NCI-H510A (cell line): ENCODE measurements at regions not wholly inside any gene's neighbourhood (a gene's known extent, or its start where the extent isn't known, plus 50 kb on each side); places are given as distances from the start of the nearest gene placed in this dataset.

Source experiments
- DNase-seq: peaks from one replicate; lab custom pipeline; 2025; lab: John Stamatoyannopoulos, UW

DNA sequence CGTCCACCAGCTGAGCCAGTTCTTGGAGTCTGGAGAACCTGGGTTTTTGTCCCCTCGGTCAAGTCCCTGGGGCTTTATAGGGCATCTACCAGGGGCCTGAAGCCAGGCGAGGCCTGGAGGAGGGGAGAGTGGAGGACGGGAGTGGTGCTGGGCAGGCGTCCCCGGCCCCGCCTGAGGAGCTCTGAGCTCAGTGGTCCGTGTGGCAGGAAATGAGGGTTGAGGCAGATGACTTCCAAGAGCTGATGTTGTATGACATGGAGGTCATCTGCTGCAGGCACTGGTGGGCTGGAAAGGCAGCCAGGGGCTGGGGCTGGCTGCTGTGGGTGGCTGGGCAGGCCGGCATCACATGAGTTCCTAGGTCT is 118.5 kb upstream of the HS6ST1 start:
- no peak for DNase-seq

DNA sequence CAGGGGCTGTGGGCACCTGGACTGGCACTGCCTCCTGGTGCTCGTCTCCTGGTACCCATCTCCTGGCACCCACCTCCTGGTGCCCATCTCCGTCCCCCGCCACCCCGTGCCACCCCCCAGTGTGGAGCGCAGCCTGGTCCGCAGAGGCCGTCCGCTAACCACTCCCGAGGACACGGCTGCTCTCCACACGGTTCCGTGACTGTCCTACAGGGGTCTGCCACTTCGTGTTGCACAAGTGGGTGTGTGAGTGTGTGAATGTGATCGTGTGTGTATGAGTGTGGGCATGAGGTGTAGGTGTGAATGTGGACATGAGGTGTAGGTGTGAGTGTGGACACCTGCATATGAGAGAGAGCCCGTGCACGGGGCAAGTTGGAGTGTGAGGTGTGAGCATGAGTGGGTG is 119.4 kb upstream of the HS6ST1 start:
- no peak for DNase-seq

DNA sequence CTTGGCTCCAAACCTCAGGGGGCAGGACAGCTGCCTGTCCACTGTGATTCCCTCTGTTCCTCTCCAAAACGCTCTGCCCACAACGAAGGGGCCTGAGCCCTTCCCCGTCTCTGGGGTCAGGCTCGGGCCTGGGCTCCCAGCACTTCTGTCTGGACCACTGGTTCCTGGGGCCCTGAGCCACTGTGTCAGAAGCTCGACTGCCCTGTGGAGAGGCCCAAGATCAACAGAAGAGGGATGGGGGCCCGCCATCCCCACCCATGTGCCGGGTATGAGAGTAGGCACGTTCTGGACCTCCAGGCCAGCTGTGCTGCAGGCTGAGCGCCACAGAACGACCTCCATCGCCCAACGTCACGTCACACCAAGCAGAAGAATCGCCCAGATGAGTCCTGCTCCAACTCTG is 119.9 kb upstream of the HS6ST1 start:
- no peak for DNase-seq

DNA sequence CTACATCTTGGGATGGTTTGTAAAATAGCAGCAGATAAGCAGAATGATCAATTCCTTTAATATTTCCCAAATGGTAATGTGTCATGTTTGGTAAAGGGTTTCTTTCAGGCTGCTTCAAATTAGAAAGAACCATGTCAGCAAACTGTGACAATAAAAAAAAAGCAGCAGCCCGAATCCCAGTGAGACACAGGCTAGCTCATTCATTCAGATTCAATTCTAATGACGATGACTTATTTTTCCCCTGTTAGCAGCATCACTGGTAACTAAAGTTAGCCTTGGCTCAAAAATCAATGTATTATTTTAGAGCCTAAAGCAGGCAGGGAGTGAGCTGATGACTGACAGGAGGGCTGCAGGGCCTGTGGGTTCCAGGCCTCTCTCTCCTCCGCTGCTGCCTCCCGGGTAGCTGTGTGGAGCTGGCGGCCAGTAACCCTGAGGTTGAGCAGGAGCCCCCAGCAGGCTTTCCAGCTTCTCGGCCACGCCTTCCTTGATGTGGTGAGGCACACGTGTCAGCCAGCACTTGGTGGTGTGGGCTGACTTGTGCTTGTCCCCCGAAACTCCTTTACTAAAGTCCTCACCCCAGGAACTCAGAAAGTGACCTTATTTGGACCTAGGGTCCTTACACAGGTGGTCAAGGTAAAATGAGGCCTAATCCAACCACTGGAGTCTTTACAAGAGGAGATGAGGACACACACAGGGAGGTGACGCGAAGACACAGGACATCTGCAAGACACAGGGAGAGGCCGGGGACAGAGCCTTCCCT is 120.5 kb upstream of the HS6ST1 start:
- no peak for DNase-seq

DNA sequence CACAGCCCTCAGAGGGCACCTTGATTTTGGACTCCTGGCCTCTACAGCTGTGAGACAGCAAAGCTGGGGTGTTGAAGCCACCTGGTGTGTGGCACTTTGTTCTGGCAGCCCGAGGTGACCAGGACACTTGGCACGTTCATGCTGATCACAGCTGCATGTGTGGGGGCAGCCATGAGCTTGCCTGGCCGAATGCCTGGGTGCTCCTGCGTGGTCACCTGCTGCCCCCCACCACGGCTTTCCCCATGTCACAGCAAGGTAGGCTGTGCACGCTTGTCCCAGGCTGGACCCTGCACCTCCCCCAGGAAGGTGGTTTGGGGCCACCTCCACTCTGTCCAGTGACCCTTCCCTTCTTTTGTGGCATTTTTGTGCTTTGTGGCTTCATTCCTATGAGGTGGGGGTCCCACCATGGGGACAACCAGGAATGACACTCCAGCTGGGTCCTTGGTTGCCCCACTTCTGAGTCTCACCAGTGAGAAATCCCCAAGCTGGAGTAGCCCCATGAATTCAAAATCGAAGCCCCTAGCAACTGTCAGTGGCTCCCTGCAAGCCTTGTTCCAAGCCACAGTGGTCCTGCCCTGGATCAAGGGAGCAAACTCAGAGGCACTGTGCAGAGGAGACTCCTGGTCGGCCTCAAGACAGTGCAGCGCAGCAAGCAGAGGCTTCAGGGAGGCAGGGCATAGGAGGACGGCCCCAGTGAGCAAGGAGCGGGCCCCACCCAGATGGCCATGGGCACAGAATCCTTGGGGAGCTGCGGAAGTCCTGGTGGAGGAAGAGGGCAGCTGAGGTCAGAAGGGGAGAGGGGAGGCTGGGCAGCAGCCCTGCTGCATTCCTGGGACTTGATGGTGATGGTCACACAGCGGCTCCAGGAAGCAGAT is 121.4 kb upstream of the HS6ST1 start:
- no peak for DNase-seq

DNA sequence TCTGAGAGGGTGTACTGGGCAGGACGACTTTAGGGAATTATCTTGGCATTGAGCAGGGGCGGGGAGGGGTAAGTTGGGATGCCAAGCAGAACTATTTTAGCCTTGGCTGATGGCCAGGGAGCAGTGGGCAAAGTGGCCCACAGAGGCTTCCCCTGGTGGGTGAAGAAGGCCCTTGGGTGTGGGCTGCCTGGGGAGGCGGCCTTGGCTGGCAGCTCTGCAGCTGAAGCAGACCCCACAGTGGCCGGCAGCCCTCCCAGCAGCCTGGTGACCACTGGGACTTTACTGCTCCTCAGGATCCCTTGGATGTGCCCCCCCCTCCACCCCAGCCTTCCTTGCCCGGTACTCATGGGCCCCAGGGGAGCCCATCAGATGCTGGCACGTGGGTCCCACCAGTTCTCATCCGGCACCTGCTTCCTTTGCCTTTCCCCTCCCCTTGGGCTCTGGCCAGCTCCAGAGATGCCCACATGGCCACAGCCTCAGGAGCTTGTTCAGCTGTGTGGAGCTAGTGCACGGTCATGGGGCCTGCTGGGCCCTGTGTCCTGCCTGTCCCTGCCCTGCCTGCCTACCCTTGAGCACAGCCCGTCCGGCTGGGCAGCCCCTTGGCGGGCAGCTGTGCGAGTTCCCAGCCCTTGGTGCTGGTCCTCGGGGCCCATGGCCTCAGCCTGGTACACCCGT is 122.1 kb upstream of the HS6ST1 start:
- DNase-seq = no peak

DNA sequence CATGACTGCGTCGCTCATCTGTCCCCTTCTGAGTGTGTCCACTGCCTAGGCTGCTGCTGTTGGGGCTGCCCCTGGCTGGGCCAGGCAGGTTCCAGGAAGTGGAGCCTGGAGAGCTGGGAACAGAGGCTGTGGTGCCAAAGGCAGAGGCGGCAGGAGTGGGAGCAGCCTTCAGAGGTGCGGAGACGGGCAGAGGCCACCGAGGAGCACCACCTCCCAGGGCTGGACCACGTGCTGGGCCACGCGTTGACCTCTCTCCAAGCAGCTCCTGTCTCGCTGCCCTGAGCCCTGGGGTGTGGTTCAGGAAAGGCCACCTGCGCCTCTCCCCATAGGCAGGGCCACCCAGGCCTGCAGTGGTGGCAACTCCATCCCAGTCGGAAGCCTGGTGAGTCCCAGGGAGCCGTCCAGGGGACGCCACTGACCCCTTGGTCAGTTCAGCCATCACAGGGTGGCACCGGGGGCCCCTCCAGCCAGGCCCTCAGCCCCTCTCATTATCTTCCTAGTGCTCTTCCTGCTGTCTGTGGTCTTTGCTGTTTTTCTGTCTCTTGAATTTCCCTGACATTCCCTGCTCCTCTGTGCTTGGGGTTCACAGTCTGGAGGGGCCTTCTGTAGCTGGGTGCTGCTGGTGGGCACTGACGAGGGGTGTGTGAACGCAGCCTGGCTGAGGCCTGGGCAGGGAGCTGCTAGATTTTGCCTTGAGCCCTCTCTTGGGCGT is 122.8 kb upstream of the HS6ST1 start:
- no peak for DNase-seq

DNA sequence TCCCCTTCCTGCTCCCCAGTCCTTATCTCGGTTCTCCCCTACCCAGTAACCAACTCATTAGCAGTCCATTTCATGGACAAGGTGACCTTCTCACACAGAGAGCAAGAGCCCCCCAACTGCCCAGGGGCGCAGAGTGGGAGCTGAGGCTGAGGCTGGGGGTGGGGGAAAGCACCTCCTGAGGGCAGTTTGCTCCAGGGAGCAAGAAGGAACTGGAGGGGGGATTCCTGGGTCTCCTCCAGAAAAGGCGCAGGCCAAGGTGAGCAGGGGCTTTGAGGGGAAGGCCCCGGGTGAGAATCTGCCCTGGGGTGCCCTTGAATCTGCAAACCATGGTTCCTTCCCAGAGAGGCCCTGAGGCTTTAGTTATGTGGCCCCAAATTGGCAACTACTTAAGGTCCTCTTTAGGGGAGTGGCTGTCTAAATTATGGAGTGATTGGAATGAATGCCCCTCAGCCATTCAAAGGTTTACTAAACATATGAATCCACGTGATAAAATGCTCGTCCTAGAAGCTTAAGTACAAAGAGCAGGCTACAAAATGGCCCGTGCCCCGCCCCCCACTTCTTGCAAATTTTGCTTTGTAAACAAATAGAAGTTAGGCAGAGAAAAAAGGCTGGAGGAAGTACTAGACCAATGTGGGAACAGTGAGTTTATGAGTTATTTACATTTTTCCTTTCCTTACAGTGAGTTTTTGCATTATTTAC is 123.5 kb upstream of the HS6ST1 start:
- DNase-seq = no peak

DNA sequence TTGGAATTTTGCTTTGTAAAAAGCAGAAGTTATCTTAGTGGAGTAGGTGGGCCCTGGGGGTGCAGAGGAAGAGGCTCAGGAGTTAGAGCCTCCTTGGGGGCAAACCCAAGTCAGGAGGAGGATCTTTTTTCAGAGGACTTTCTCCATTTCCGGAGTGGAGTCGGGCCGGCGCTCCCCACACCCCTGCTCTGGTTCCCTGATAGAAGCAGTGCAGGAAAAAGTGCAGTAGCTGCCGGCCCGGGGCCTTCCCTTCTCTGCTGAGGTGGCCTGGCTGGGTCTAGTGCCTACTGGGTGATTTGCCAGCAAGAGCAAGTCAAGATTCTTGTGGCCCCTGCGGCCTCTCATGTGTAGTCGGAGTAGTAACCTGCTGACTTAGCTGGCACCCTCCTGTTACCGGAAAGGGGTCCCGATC is 124.2 kb upstream of the HS6ST1 start:
- no peak for DNase-seq

DNA sequence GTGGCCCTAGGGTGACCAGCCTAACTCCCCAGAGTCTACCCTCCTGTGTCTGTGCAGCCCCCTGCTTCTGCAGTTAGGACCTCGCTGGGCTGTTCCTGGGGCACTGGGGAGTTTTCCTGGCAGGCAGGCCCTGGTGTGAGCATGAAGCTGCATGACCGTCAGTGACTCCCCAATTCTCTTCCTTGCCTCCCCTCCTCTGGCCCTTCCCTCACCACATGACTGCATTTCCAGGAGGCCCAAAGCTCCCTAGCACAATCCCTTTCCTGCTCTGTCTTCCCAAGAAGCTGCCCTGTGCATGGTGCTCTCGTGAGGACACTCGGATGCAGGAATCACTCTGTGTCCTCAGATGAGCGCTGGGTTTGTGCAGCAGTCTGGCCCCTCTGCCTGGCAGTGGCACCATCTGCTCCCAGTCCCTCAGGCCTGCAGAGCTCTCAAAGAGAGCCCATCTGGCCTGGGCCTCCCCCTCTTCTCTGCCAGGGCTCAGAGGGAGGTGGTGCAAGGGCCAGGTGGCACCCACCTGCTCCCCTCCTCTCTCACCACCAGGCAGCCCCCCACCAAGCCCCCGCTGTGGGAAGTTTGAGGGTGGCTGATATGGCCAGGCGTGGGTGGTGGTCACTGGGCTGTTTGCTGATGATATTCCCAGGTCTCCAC is 125.6 kb upstream of the HS6ST1 start:
- no peak for DNase-seq

DNA sequence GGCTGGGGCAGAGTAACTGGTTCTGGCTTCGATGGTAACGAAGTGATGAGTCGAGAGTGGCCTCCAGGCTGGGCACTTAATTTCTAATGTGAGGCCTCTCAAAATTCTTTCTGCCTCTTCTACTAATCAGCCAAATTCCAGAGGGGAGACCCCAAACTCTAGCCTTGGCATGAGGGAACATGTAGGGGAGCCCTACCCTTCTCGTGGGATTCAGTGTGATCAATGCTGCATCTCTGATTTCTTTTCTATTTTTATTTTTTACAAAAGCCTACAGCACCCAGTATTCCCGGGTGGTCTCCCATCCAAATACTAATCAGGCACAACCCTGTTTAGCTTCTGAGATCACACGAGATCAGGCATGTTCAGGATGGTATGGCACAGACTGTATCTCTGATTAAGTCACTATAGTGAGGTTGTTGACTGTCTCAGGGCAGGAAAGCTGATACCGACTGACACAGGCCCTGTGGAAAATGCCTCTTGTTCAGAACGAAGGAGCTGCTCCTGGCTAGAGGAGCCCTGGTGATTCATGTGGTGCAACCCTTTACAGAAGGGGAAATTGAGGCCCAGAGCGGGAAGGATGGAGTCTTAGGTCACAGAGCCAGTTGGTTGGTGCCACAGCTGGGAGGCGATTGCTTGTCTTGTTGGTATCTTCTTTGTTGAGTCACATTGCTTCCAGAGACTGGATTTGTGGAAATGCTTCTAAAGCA is 126.3 kb upstream of the HS6ST1 start:
- no peak for DNase-seq

DNA sequence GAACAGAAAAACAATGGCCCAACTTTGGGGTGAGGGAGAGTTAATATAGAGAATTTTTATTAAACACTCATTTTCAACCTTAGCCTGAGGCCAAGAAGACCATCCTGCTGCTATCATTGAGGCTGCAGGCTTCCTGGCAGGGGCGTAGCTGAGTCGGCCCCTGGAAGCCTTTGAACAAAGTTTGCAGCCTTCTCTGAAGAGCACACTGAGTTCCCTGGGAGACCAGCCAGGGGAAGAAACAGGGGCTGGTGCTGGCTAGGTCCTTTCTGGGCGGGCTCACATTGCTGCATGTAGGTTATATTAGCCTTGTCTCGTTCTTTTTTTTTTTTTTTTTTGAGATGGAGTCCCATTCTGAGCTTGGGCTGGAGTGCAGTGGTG is 126.8 kb upstream of the HS6ST1 start:
- no peak for DNase-seq

DNA sequence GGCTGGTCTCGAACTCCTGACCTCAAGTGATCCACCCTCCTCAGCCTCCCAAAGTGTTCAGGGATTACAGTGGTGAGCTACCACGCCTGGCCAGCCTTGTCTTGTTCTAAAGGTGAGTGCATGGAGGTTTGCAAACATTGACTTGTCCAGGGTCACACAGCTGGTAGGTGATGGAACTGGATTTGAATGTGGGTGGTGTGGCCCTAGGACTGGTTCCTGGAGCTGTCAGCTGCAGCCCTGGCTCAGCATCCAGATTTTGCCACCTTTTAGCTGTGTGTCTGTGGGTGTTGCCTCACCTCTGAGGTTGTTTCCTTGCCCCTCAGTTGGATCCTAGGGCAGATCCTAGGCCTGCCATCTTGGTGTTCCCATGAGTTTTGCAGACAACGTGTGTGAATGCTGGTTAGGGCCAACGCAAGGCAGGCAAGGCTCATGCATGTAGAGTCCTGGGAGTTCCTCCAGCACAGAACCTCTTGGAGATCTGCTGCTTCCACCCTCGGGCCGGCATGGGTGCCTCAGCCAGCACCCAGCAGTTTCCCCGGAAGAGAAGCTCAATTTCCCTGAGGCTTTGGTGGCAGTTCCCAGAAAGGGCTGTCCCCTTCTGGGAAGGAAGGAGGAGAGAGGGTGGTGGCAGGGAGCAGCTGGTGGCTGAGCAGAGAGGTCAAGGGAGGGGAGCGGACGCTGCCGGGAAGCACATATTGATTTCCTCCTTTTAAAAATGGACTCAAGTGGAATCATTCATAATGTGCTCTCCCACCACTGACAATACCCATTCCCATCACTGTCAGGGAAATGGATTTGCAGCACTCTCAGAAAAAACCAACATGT is 127.6 kb upstream of the HS6ST1 start:
- no peak for DNase-seq

DNA sequence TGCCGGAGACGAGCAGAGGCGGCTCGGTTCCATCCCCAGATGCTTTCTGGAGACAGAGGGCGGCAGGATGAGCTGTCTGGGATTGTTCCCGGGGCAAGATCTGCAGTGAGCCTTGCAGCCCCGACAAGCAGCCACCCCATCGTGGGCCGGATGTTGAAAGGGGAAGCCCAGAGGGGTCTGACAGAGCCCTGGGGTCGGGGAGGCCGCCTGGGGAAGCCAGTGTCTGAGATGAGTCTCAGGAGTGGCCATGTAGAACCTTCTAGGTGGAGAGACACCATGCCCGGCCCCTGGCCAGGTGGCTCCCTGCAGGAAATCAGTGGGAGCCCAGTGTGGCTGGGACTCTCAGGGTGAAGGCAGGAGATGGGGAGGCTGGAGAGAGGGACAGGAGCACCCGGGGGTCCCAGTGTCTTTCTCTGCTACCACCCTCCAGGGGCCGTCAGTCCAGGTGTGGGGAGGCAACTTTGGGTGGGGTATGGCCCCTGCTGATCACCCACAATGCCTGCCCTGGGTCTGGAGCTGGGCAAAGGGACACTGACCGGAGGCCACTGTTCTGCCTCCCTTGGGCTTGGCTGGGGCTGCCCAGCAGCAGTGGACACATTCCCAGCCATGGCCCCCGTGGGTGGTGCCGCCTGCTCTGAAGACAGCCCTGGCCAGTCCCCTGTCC is 128.3 kb upstream of the HS6ST1 start:
- no peak for DNase-seq

DNA sequence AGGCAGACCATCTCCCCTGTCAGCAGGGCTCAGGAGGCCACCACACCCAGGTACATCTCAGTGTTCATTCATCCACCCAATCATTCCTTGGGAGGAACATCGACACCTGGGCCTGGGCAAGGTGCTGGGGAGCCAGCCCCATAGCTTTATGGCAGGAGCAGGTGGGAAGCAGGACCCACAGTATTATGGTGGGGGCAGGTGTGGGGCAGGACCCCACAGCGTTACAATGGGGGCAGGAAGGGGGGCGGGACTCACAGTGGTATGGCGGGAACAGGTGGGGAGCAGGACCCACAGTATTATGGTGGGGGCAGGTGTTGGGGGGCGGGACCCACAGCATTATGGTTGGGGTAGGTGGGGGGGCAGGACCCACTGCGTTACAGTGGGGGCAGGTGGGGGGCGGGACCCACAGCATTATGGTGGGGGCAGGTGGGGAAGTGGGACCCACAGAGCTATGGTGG is 128.9 kb upstream of the HS6ST1 start:
- DNase-seq = no peak

DNA sequence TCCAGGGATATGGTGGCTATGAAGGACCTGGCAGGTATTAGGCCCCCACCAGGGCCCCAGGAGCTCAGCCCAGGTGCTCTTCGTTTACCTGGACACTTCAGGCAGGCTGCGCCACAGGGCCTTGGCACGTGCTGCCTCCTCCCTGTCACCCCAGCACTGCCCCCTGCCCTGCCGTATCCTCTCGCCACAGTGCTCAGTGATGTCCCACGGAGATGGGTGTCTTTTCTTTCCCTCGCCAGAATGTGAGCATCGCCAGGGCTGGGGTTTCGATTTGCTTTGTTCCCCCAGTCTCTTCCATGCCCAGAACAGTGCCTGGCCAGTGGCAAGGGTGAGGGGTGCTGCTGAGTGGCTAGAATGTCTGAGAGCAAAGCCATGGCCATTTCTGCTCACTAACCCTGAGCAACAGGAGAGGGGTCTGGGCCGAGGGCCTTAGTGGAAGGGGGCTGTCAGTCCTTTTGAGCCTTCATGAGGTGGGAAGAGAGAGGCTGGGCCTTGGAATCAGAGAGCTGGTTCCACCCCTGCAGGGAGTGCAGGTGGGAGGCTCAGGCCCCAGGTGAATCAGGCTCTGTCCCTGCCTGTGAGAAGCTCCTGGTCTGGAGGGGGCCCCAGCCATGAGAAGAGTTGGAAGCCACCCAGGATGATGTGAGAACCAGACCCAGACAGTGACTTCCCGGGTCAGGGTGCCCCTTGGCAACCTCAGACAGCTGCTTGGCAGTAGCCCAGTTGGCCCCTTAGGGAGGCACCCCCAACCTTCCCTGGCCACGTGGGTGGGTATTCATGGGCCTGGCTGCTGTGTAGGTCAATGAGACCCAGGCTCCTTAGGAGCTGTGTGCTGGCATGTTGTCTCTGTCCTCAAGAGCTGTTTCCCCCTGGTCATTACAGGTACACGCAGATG is 129.9 kb upstream of the HS6ST1 start:
- DNase-seq = no peak

DNA sequence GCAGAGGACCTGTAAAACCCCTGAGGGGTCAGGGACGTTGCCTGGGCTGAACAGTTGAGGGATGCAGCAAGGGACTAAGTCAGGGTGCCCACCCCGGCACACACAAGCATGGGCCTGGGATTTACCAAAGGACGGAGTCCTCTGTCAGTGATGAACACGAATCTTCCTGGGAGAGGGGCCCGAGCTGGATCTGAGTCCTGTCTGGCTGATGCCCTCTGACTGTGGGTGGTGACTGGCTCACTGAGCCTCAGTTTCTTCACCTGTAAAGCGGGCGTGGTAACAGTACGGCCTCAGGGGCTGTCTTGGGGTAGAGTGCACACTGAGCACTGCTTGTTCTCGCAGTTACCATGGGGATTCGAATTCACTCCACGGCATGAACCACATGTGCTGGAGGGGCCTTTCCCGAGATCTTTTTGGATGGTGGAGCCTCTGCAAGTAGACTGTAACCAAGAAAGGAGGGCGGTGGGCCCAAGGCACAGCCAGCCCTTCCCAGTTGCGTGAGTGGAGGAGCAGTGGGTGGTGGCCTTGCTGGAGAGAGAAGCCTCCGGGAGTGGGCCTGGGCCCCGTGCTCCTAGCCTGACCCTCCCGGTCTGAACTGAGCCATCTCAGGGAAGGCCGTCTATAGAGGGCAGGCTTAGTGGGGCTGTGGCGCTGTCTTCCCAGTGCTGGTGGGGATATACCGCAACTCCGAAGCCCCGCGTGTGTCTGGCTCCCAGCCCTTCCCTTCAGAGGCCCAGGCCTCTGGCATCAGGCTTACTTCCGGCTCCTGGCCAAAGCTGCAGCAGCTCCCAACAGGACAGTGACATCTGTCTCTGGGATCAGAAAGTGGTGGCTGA is 130.8 kb upstream of the HS6ST1 start:
- no peak for DNase-seq
